HEK293 (cell line): ENCODE measurements at regions not wholly inside any gene's neighbourhood (a gene's known extent, or its start where the extent isn't known, plus 50 kb on each side); places are given as distances from the start of the nearest gene placed in this dataset.

Experiments used
- CTCF ChIA-PET: fragments of 350-600 bp; formaldehyde crosslinking; extraction: SDS; loops from one replicate; lab custom pipeline; 2021; ENCODE audit warnings: antibody characterized with exemption; lab: Yijun Ruan, JAX
- POLR2A ChIA-PET: fragments of 300-600 bp; formaldehyde crosslinking; extraction: SDS; loops from one replicate; lab custom pipeline; 2020; ENCODE audit warnings: antibody characterized with exemption, inconsistent platforms; lab: Yijun Ruan, JAX
- H3K27ac ChIP-seq: fragments of 200-500 bp; sonication (Bioruptor generic); 2 replicates; pipeline ENCODE4 v1.5.1; 2014; ENCODE audit warnings: low read depth, low read length, control low read depth, inconsistent platforms; ENCODE audit errors: extremely low read depth
- H3K36me3 ChIP-seq, 2 experiments: fragments of 200-500 bp in 1 of 2; sonication (Bioruptor generic) in 1 of 2; 1 replicate in 1 of 2; 2 replicates in 1 of 2; pipeline ENCODE4 v1.5.1; 2014 to 2017; ENCODE audit warnings: inconsistent platforms in 2 of 2, low read length in 2 of 2; ENCODE audit not compliant: control insufficient read depth in 2 of 2, insufficient read depth in 1 of 2
- H3K4me1 ChIP-seq: fragments of 200-500 bp; sonication (Bioruptor generic); 2 replicates; pipeline ENCODE4 v1.5.1; 2014; ENCODE audit warnings: mild to moderate bottlenecking, low read length, inconsistent platforms; ENCODE audit not compliant: control insufficient read depth, insufficient read depth
- H3K4me3 ChIP-seq: 2 replicates; pipeline ENCODE4 v1.5.1; 2011; ENCODE audit warnings: low read depth, mild to moderate bottlenecking, control low read depth, low read length, moderate library complexity
- H3K9me3 ChIP-seq: fragments of 200-500 bp; sonication (Bioruptor generic); 2 replicates; pipeline ENCODE4 v1.5.1; 2014; ENCODE audit warnings: low read depth, low read length, inconsistent platforms; ENCODE audit not compliant: control insufficient read depth, insufficient read depth
- AEBP2 ChIP-seq: fragments of 450-650 bp; formaldehyde crosslinking; IDR thresholded peaks from 2 replicates; pipeline ENCODE4 v1.5.1; 2016; ENCODE audit warnings: missing biosample characterization, missing genetic modification characterization, borderline replicate concordance
- HIC1 ChIP-seq: fragments of 450-650 bp; formaldehyde crosslinking; IDR thresholded peaks from 2 replicates; pipeline ENCODE4 v1.5.1; 2016; ENCODE audit warnings: missing biosample characterization, missing genetic modification characterization
- SP2 ChIP-seq: fragments of 450-650 bp; formaldehyde crosslinking; IDR thresholded peaks from 2 replicates; pipeline ENCODE4 v1.5.1; 2016; ENCODE audit warnings: missing biosample characterization, missing genetic modification characterization
- YY1 ChIP-seq: fragments of 450-650 bp; formaldehyde crosslinking; IDR thresholded peaks from 2 replicates; pipeline ENCODE4 v1.5.1; 2018; ENCODE audit warnings: missing biosample characterization, missing genetic modification characterization
- ZFP41 ChIP-seq: fragments of 450-650 bp; formaldehyde crosslinking; IDR thresholded peaks from 2 replicates; pipeline ENCODE4 v1.5.1; 2016; ENCODE audit warnings: missing biosample characterization, missing genetic modification characterization, borderline replicate concordance
- ZNF16 ChIP-seq: fragments of 450-650 bp; formaldehyde crosslinking; IDR thresholded peaks from 2 replicates; pipeline ENCODE4 v1.5.1; 2016; ENCODE audit warnings: low read depth, missing biosample characterization, missing genetic modification characterization
- ZNF175 ChIP-seq: fragments of 450-650 bp; formaldehyde crosslinking; IDR thresholded peaks from 2 replicates; pipeline ENCODE4 v1.5.1; 2016; ENCODE audit warnings: missing biosample characterization, missing genetic modification characterization
- ZNF2 ChIP-seq: fragments of 450-650 bp; formaldehyde crosslinking; IDR thresholded peaks from 2 replicates; pipeline ENCODE4 v1.5.1; 2016; ENCODE audit warnings: missing biosample characterization, missing genetic modification characterization
- ZNF221 ChIP-seq: fragments of 450-650 bp; formaldehyde crosslinking; IDR thresholded peaks from 2 replicates; pipeline ENCODE4 v1.5.1; 2017; ENCODE audit warnings: missing biosample characterization, missing genetic modification characterization, borderline replicate concordance
- ZNF266 ChIP-seq: fragments of 450-650 bp; formaldehyde crosslinking; IDR thresholded peaks from 2 replicates; pipeline ENCODE4 v1.5.1; 2016; ENCODE audit warnings: missing biosample characterization, missing genetic modification characterization, low read depth
- ZNF335 ChIP-seq: fragments of 450-650 bp; formaldehyde crosslinking; conservative IDR thresholded peaks from 2 replicates; pipeline ENCODE4 v1.5.1; 2016; ENCODE audit warnings: missing biosample characterization, missing genetic modification characterization
- ZNF426 ChIP-seq: fragments of 450-650 bp; formaldehyde crosslinking; IDR thresholded peaks from 2 replicates; pipeline ENCODE4 v1.5.1; 2017; ENCODE audit warnings: missing biosample characterization, missing genetic modification characterization, mild to moderate bottlenecking, inconsistent platforms, moderate library complexity
- ZNF473 ChIP-seq: fragments of 450-650 bp; formaldehyde crosslinking; IDR thresholded peaks from 2 replicates; pipeline ENCODE4 v1.5.1; 2017; ENCODE audit warnings: missing biosample characterization, missing genetic modification characterization
- ZNF548 ChIP-seq: fragments of 450-650 bp; formaldehyde crosslinking; IDR thresholded peaks from 2 replicates; pipeline ENCODE4 v1.5.1; 2016; ENCODE audit warnings: missing biosample characterization, missing genetic modification characterization
- ZNF660 ChIP-seq: fragments of 450-650 bp; IDR thresholded peaks from 2 replicates; pipeline ENCODE4 v1.5.1; 2018; ENCODE audit warnings: missing biosample characterization, mild to moderate bottlenecking, missing genetic modification characterization
- ZNF785 ChIP-seq: fragments of 450-650 bp; formaldehyde crosslinking; IDR thresholded peaks from 2 replicates; pipeline ENCODE4 v1.5.1; 2016; ENCODE audit warnings: missing biosample characterization, missing genetic modification characterization
- ZNF791 ChIP-seq: fragments of 450-650 bp; formaldehyde crosslinking; IDR thresholded peaks from 2 replicates; pipeline ENCODE4 v1.5.1; 2016; ENCODE audit warnings: missing biosample characterization, missing genetic modification characterization
- TF ChIP-seq, protein P1 (sequence below): fragments of 450-650 bp; formaldehyde crosslinking; IDR thresholded peaks from 2 replicates; pipeline ENCODE4 v1.5.1; 2016; ENCODE audit warnings: missing biosample characterization, missing genetic modification characterization
- TF ChIP-seq, protein P2 (sequence below): fragments of 450-650 bp; formaldehyde crosslinking; IDR thresholded peaks from 2 replicates; pipeline ENCODE4 v1.5.1; 2016; ENCODE audit warnings: missing biosample characterization, missing genetic modification characterization
- TF ChIP-seq, protein P3 (sequence below): fragments of 450-650 bp; formaldehyde crosslinking; IDR thresholded peaks from 2 replicates; pipeline ENCODE4 v1.5.1; 2016; ENCODE audit warnings: missing biosample characterization, missing genetic modification characterization
- TF ChIP-seq, protein P4 (sequence below): fragments of 450-650 bp; formaldehyde crosslinking; IDR thresholded peaks from 2 replicates; pipeline ENCODE4 v1.5.1; 2016; ENCODE audit warnings: missing biosample characterization, missing genetic modification characterization

DNA sequence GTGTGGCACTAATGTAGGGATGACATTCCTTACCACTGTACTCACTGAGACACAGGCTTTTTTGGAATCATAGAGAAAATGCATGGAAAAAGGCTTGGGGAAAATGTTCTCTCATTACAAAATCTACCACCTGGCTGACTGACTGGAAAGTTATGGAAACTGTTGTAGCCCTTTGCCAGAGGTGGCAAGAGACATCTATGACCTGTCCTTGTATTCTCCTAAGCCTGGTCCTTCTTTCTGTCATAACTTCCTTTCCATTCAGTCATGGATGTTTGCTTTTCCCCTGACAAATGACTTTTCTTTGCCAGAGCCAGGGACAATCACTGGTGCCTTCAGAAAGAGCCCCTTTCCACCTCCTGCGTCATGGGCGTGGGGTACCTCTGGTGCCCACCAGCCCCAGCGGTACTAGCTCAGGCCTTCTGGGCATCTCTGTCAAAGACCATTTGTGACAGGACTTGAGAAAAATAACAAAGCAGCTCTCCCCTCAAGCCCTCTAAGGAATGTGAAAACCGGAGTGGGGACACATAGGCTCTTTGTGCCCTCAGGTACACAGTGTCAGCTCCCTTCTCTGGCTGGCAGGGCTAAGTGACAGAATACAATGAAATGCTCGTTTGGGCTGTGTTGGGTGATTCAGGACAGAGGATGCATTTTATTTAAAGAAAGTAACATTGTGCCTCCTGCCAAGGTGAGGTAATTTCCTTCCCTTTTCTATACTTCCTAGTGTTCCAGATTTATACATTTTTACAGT lies 381.1 kb upstream of the RASGRP1 start:
- TF ChIP-seq, protein P1, sequence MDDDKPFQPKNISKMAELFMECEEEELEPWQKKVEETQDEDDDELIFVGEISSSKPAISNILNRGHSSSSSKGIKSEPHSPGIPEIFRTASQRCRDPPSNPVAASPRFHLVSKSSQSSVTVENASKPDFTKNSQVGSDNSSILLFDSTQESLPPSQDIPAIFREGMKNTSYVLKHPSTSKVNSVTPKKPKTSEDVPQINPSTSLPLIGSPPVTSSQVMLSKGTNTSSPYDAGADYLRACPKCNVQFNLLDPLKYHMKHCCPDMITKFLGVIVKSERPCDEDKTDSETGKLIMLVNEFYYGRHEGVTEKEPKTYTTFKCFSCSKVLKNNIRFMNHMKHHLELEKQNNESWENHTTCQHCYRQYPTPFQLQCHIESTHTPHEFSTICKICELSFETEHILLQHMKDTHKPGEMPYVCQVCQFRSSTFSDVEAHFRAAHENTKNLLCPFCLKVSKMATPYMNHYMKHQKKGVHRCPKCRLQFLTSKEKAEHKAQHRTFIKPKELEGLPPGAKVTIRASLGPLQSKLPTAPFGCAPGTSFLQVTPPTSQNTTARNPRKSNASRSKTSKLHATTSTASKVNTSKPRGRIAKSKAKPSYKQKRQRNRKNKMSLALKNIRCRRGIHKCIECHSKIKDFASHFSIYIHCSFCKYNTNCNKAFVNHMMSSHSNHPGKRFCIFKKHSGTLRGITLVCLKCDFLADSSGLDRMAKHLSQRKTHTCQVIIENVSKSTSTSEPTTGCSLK, result no peak
- TF ChIP-seq SP2 (tag by site-specific recombination) (no peak), ZNF175 (no peak), ZNF2 (no peak)
- ChIA-PET CTCF (interaction anchor here (0.7 kb wide), 1 partner anchor 453 kb away, joined by 3 read pairs; no protein-coding TSS in a partner anchor), POLR2A (no interaction called here)
- Histone ChIP-seq H3K4me3 (no peak overlapping the region), H3K9me3 (no peaks in the 10 kb centered on the region), H3K4me1 (peaks cover 6% of the 10 kb centered on the region), H3K36me3 (no peaks in the 10 kb centered on the region), H3K27ac (no peak overlapping the region)

DNA sequence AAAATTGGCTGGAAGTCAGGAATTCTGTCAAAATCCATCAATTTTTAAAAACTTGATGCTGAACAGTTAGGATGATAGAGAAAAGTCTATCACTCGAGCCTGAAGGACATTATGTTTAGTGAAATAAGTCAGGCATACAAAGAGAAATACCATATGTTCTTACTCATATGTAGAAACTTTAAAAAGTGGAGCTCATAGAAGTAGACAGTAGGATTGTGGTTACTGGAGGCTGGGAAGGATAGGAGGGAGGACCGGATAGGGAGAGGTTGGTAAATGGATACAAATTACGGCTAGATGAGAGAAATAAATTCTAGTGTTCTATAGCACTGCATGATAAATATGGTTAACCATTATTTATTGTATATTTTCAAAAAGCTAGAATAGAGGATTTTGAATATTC lies 389.5 kb upstream of the RASGRP1 start:
- no peaks in the 10 kb centered on the region for H3K9me3 ChIP-seq
- H3K36me3 ChIP-seq, result no peaks in the 10 kb centered on the region
- ChIA-PET CTCF (no interaction called here), POLR2A (no interaction called here)
- no peak overlapping the region for H3K4me3 ChIP-seq
- H3K4me1 ChIP-seq, result no peaks in the 10 kb centered on the region
- no peak overlapping the region for H3K27ac ChIP-seq
- TF ChIP-seq, protein P2, sequence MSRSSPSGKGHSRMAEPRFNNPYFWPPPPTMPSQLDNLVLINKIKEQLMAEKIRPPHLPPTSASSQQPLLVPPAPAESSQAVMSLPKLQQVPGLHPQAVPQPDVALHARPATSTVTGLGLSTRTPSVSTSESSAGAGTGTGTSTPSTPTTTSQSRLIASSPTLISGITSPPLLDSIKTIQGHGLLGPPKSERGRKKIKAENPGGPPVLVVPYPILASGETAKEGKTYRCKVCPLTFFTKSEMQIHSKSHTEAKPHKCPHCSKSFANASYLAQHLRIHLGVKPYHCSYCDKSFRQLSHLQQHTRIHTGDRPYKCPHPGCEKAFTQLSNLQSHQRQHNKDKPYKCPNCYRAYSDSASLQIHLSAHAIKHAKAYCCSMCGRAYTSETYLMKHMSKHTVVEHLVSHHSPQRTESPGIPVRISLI (tag by site-specific recombination), result no peak
- TF ChIP-seq ZNF785 (tag by site-specific recombination) (no peak), ZNF266 (tag by site-specific recombination) (no peak), AEBP2 (tag by site-specific recombination) (no peak), ZNF221 (no peak)
- TF ChIP-seq, protein P3, sequence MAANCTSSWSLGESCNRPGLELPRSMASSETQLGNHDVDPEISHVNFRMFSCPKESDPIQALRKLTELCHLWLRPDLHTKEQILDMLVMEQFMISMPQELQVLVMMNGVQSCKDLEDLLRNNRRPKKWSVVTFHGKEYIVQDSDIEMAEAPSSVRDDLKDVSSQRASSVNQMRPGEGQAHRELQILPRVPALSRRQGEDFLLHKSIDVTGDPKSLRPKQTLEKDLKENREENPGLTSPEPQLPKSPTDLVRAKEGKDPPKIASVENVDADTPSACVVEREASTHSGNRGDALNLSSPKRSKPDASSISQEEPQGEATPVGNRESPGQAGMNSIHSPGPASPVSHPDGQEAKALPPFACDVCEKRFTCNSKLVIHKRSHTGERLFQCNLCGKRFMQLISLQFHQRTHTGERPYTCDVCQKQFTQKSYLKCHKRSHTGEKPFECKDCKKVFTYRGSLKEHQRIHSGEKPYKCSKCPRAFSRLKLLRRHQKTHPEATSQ (tag by site-specific recombination), result no peak

DNA sequence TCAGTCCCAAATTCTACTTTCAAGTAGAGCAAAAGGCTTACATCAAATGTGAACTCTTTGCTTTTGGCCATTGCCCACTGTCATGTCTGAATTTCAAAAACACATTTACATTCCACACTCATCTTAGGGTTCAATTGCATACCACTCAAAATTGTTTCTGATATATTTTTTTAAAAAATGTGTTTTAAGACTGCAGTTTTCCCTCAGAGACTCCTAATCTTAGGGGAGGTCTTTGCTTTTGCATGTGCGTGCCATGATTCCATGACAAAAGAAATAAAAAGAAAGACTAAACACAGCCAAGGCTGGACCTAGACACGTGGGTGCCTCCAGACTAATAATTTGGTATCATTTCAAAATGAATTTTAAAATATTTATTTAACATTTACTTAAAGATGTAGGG lies 396.8 kb upstream of the RASGRP1 start:
- ChIA-PET CTCF (no interaction called here), POLR2A (no interaction called here)
- Histone ChIP-seq H3K4me1 (no peaks in the 10 kb centered on the region), H3K4me3 (no peak overlapping the region), H3K9me3 (no peaks in the 10 kb centered on the region), H3K36me3 (no peaks in the 10 kb centered on the region), H3K27ac (no peak overlapping the region)
- TF ChIP-seq ZNF660 (tag by site-specific recombination), result no peak
- TF ChIP-seq ZNF548 (tag by site-specific recombination), result no peak
- no peak for TF ChIP-seq YY1 (tag by site-specific recombination)
- TF ChIP-seq ZNF473 (tag by site-specific recombination), result no peak
- TF ChIP-seq, protein P4, sequence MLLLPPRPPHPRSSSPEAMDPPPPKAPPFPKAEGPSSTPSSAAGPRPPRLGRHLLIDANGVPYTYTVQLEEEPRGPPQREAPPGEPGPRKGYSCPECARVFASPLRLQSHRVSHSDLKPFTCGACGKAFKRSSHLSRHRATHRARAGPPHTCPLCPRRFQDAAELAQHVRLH (tag by site-specific recombination), result no peak
- no peak for TF ChIP-seq HIC1 (tag by site-specific recombination)
- TF ChIP-seq ZNF426 (tag by site-specific recombination), result no peak
- TF ChIP-seq ZNF335 (tag by site-specific recombination), result no peak
- no peak for TF ChIP-seq ZFP41 (tag by site-specific recombination)
- no peak for TF ChIP-seq ZNF16 (tag by site-specific recombination)
- no peak for TF ChIP-seq ZNF791 (tag by site-specific recombination)
